ENCODE measurements at regions not wholly inside any gene's neighbourhood (a gene's known extent, or its start where the extent isn't known, plus 50 kb on each side); places are given as distances from the start of the nearest gene placed in this dataset.
"Not testable (repeated sequence)": the region's sequence is repeated elsewhere in the genome, so short reads cannot be mapped to it uniquely, and the experiment has no call there.

GRCh38 chr13:62367971-62368370 lies 952.3 kb upstream of the PCDH20 start:
- DNase-seq, result not testable (repeated sequence)

GRCh38 chr13:62360609-62361008 lies 945.0 kb upstream of the PCDH20 start:
- no peak for DNase-seq

GRCh38 chr13:62358646-62358932 lies 942.9 kb upstream of the PCDH20 start:
- no peak for DNase-seq

DNA sequence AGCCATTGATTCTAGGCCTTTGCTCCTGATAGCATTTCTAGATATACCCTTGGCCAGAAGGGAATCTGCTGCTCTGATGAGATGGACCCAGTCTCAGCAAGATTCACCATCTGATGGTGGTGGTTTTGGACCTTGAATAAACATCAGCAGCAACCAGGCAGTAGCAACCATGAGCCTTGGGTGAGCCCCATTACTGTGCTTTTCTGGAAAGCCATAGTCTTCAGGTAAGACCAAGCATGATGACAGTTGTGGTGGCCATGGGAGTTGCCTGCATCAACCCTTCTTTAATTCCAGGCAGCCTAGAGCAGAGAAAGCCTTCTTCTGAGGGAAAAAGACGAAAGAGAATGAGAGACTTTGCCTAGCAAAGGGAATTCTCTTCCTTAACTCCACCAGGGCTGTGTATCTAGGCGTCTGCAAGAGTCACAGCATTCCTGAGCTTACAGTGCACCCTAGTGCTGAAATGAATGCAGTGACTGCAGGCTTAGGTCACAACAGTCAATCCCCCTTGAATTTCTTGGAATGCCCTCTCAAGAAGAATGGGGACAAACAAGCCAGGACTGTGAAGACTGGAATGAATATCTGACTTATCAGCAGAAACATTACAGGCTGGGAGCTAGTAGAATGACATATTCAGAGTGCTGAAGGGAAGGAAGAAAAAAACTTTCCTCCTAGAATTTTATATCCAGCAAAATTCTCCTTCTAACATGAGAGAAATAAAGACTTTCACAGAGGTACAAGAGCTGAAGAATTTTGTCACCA lies 942.4 kb upstream of the PCDH20 start:
- no peak for DNase-seq

- DNase-seq, result no peak
Observed at GRCh38 chr13:62356977-62357376, 941.3 kb upstream of the PCDH20 start.

DNA sequence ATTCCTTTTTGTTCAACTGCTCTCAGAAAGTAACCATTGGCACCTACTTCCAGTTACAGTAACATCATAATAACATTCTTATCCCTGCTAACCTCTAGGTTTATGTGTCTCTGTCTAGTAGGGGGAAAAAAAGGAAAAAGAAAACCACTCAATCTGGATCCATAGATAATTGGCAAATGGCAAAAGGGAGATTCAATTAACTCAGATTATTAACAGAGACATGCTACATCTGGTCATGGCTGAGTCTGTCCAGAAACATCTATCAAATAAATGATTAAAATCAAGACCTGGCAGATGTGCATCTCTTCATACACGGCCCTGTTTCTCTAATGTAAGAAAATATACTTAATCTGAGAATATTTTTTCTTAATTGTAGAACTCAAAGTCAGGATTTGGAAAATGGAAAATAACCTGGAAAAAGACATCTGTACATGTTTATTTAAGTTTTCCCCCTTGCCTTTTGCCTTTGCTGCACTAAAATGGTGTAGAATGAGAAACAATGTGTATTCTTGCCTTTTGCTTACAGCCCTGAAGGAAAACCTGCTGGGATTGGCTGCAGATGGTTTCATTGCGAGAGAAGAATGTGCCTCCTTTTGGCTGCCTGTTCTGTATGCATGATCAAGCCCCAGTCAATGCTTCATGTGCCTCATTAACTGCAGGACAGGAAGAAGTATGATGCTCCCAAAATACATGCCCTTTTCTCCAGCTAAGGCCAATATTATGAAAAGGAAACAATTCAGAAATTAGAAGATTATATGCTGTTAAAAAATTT lies 921.6 kb upstream of the PCDH20 start:
- DNase-seq, result no peak

DNA sequence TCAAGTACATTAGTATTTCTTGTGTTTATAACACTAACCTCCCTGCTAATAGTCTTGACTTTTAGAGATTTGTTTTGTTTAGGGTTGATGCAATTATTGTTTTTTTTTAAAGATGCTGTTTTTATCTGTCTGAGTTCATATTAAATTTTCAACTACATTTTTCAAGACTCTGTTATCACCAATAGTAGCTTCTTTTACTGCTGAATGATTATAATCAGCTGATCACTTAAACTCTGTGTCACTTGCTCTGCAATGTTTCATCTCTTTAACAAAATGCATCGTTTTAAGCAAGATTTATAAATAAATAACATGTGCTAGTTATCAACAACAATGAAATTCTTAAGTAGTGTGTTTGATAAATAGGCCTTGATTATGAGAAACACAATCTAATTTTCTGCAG lies 920.9 kb upstream of the PCDH20 start:
- no peak for DNase-seq

- DNase-seq, result no peak
Observed at GRCh38 chr13:62333466-62333865, 917.8 kb upstream of the PCDH20 start.

GRCh38 chr13:62331384-62331783 lies 915.7 kb upstream of the PCDH20 start:
- no peak for DNase-seq

DNA sequence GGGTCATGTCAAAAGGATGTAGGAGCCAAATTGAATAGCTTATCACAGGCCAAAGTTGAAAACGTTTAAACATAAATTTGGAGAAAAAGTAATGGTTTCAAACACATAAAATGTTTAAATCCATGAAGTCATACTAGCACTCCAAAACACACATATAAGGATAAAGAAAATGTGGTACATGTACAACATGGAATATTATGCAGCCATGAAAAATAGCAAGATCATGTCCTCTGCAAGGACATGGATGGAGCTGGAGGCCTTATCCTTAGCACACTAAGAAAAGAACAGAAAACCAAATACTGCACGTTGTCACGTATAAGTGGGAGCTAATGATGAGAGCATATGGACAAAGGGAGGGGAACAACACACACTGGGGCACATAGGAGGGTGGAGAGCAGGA lies 911.7 kb upstream of the PCDH20 start:
- DNase-seq, result no peak

- no peak for DNase-seq
Observed at GRCh38 chr13:62324842-62325241, 909.2 kb upstream of the PCDH20 start.

DNA sequence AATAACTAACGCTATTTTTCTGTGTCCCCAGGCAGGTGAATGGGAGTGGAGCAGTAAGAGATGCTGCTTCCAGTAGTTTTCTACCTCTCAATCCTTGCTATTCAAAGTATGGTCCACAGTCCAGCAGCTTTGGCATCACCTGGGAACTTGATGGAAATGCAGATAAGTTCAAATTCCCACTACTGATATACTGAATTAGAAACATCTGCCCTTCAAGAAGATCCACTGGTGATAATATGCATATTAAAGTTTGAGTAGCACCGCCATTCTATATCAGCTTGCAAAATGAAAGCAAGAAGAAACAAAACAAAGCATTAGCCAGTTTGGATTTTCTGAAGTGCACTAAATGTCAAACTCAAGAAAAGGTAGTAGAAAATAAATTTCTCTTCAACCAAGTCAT lies 906.2 kb upstream of the PCDH20 start:
- DNase-seq, result no peak

GRCh38 chr13:62321139-62321538 lies 905.5 kb upstream of the PCDH20 start:
- no peak for DNase-seq

DNA sequence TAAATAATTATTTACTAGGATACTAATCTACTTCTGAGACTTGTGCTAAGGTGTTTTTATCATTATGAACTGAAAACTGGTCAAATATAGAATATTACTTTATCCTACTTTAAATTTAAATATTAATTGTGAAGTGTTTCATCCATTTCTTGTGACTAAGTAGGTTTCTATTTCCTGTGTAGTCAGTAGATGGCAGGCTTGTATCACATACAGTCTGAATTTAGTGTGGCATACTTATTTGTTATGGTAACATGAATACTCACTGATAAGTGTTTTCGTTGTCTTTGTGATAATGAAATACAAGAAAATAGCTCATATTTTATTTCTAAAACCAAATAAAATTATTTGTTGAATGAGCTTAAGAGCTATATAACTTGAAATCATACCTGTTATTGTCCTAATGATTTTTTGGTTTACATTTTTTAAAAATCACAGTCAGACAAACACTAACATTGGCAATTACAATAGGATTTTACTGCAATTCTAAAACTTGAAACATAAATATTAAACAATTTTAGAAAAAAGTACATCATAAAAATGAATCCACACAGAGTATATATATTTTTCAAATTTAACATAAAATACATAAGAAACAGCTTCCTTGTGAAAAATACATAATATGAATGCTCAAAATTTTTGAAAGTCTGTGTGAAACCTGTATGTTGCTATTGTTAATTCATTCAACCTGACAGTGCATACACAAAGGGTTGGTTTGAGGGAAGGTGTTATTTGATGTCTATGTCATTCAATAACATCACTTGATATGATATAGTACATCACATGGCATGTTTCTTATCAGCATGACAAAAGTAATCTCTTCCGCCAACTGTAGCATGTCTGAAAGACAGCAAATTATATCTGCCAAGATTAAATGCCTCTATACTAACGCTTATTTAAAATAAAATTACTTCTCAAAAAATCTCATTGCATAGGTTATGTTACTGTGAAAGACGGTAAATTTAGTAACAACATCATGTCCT lies 904.8 kb upstream of the PCDH20 start:
- DNase-seq, result no peak

DNA sequence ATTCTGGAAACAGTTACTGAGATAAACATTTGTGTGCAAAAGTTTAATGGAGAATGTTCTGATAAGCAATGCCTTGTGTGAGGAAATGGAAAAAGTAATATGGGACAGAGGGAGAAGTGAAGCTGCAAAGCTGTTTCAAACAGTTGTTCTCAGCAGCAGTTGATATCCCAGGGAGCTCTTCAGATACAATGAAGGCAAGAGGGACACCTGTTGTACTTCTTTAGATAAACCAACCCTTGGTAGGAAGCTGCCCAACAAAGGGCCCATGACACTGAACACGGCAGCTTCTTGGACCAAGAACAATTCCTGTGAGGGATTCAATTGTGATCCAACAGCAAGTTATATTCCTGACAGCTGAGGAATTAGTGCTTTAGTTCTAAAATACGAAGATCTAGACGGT lies 894.3 kb upstream of the PCDH20 start:
- DNase-seq, result no peak

- no peak for DNase-seq
Observed at GRCh38 chr13:62305756-62306155, 890.1 kb upstream of the PCDH20 start.

GRCh38 chr13:62302341-62302740 lies 886.7 kb upstream of the PCDH20 start:
- DNase-seq, result no peak

GRCh38 chr13:62299988-62300387 lies 884.3 kb upstream of the PCDH20 start:
- no peak for DNase-seq

DNA sequence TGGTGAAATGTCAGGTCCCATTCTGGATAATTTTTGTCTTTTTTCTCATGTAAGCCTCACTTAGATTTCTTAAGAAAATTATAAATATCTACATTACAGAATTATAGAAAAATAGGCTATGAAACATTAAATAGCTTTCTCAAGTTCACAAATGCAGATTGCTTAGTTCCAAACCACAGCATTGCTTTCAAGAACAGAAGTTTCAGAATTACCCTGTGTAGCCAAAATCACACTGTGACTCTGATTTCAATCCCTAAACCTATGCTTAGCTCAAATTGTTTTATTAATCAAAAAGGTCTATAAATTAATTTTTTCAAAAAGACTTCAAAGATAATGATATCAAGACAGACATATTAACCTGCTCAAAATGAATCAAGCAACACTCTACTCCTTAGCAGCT lies 881.2 kb upstream of the PCDH20 start:
- no peak for DNase-seq

GRCh38 chr13:62294244-62294643 lies 878.6 kb upstream of the PCDH20 start:
- DNase-seq, result no peak

DNA sequence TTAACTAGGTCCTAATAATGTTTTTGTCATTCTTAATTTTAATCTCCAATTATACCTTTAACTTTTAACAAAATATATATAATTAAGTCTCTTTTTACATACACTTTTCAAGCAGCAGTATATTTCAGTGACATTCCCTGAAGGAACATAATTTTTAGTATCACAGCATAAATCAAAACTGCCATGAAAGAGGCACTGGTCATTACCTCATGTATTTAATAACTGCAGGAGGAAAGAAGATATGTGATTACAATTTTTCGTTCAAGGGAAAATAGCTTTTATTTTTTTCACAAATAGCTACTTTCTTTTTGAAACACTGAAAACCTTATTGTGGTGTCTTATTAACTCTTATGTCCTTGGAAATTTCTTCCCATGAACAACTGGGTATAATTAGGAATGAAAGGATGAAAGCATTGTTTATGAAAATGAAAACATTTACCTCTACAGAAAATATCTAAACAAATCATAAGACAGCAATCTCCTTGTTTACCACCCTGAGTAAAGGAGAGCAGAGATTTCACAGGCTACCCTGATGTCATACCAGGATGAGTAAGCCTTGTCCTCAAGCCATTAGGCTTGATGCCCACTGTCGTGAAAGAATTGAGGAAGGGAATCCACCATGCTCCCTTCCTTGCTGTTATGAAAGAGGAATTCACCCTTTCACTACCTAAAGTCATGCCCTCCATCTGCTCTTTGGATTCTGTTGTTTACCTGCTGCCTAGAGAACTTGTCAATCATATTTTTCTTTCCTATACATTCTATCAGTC lies 877.2 kb upstream of the PCDH20 start:
- no peak for DNase-seq

Measured in nucleus accumbens (tissue), 56 donors.